Activated T-cell treated with anti-CD3 and anti-CD28 coated beads, Interleukin-2, amount 50 U/mL, for 4 hours (primary cell): ENCODE measurements at regions not wholly inside any gene's neighbourhood (a gene's known extent, or its start where the extent isn't known, plus 50 kb on each side); places are given as distances from the start of the nearest gene placed in this dataset.
"Not testable (repeated sequence)": the region's sequence is repeated elsewhere in the genome, so short reads cannot be mapped to it uniquely, and the experiment has no call there.

Source experiments
- ATAC-seq, 2 donors: fragments of 200-7000 bp; cut with Tn5 transposase; one replicate each; pipeline ENCODE4 v1.10.0; 2021
- DNase-seq: peaks from one replicate; pipeline ENCODE4 v3.0.0-alpha.2; 2020
- H3K27me3 Mint-ChIP-seq: one replicate; pipeline ENCODE4 v1.8.0; 2021; ENCODE audit warnings: low read depth, mixed read lengths
- H3K36me3 Mint-ChIP-seq: one replicate; pipeline ENCODE4 v1.8.0; 2022; ENCODE audit warnings: mixed read lengths; ENCODE audit not compliant: insufficient read depth
- H3K4me1 Mint-ChIP-seq: one replicate; pipeline ENCODE4 v1.8.0; 2021; ENCODE audit warnings: low read depth, mixed read lengths
- H3K4me3 Mint-ChIP-seq: one replicate; pipeline ENCODE4 v1.8.0; 2021; ENCODE audit warnings: mild to moderate bottlenecking, moderate library complexity, mixed read lengths
- H3K9me3 Mint-ChIP-seq: one replicate; pipeline ENCODE4 v1.8.0; 2021; ENCODE audit warnings: mixed read lengths

- Mint-ChIP-seq H3K9me3 (no peaks in the 10 kb centered on the region), H3K36me3 (no peaks in the 10 kb centered on the region), H3K4me1 (no peaks in the 10 kb centered on the region), H3K4me3 (no peak overlapping the region), H3K27me3 (no peaks in the 10 kb centered on the region)
- ATAC-seq = no peak
- DNase-seq = no peak
These were observed 326.9 kb upstream of the AGA start for GRCh38 chr4:177769155-177769554.

GRCh38 chr4:177770776-177771175 lies 328.5 kb upstream of the AGA start:
- Mint-ChIP-seq H3K9me3 (no peaks in the 10 kb centered on the region), H3K27me3 (no peaks in the 10 kb centered on the region), H3K4me3 (no peak overlapping the region), H3K4me1 (no peaks in the 10 kb centered on the region), H3K36me3 (no peaks in the 10 kb centered on the region)
- DNase-seq = no peak
- no peak for ATAC-seq

GRCh38 chr4:177771645-177772044 lies 329.4 kb upstream of the AGA start:
- H3K4me1 Mint-ChIP-seq = no peaks in the 10 kb centered on the region

GRCh38 chr4:177778623-177779022 lies 336.4 kb upstream of the AGA start:
- H3K36me3 Mint-ChIP-seq = no peaks in the 10 kb centered on the region
- no peaks in the 10 kb centered on the region for H3K4me1 Mint-ChIP-seq
- H3K27me3 Mint-ChIP-seq = no peaks in the 10 kb centered on the region
- no peak overlapping the region for H3K4me3 Mint-ChIP-seq
- H3K9me3 Mint-ChIP-seq = no peaks in the 10 kb centered on the region
- no peak for DNase-seq
- ATAC-seq = no peak

More at GRCh38 chr4:177771645-177772044, 329.4 kb upstream of the AGA start:
- DNase-seq (no peak), ATAC-seq (no peak)
- no peaks in the 10 kb centered on the region for H3K36me3 Mint-ChIP-seq
- H3K9me3 Mint-ChIP-seq = no peaks in the 10 kb centered on the region
- H3K27me3 Mint-ChIP-seq = no peaks in the 10 kb centered on the region
- no peak overlapping the region for H3K4me3 Mint-ChIP-seq

GRCh38 chr4:177785000-177785399 lies 342.8 kb upstream of the AGA start:
- Mint-ChIP-seq H3K4me1 (no peaks in the 10 kb centered on the region), H3K36me3 (no peaks in the 10 kb centered on the region), H3K4me3 (no peak overlapping the region), H3K27me3 (no peaks in the 10 kb centered on the region), H3K9me3 (no peaks in the 10 kb centered on the region)
- ATAC-seq (no peak), DNase-seq (no peak)

GRCh38 chr4:177789610-177790009 lies 347.4 kb upstream of the AGA start:
- Mint-ChIP-seq H3K9me3 (peaks cover 4% of the 10 kb centered on the region), H3K36me3 (no peaks in the 10 kb centered on the region), H3K4me1 (no peaks in the 10 kb centered on the region), H3K27me3 (no peaks in the 10 kb centered on the region), H3K4me3 (no peak overlapping the region)
- ATAC-seq = no peak
- no peak for DNase-seq

GRCh38 chr4:177791188-177791587 lies 349.0 kb upstream of the AGA start:
- no peaks in the 10 kb centered on the region for H3K27me3 Mint-ChIP-seq
- H3K4me1 Mint-ChIP-seq = no peaks in the 10 kb centered on the region
- no peaks in the 10 kb centered on the region for H3K36me3 Mint-ChIP-seq
- no peak for ATAC-seq
- H3K9me3 Mint-ChIP-seq = peaks cover 4% of the 10 kb centered on the region
- H3K4me3 Mint-ChIP-seq = no peak overlapping the region
- no peak for DNase-seq

- Mint-ChIP-seq H3K27me3 (no peaks in the 10 kb centered on the region), H3K4me3 (no peak overlapping the region), H3K36me3 (no peaks in the 10 kb centered on the region), H3K9me3 (peaks cover 4% of the 10 kb centered on the region), H3K4me1 (no peaks in the 10 kb centered on the region)
- ATAC-seq = no peak
- DNase-seq = no peak
These were observed 354.6 kb upstream of the AGA start for GRCh38 chr4:177796841-177797240.

- Mint-ChIP-seq H3K27me3 (no peaks in the 10 kb centered on the region), H3K36me3 (no peaks in the 10 kb centered on the region), H3K4me3 (no peak overlapping the region), H3K4me1 (no peaks in the 10 kb centered on the region), H3K9me3 (no peaks in the 10 kb centered on the region)
- ATAC-seq (no peak), DNase-seq (no peak)
These were observed 355.9 kb upstream of the AGA start for GRCh38 chr4:177798161-177798560.

GRCh38 chr4:177802162-177802561 lies 359.9 kb upstream of the AGA start:
- ATAC-seq (no peak), DNase-seq (no peak)
- H3K27me3 Mint-ChIP-seq = no peaks in the 10 kb centered on the region
- no peaks in the 10 kb centered on the region for H3K9me3 Mint-ChIP-seq
- no peaks in the 10 kb centered on the region for H3K4me1 Mint-ChIP-seq
- no peak overlapping the region for H3K4me3 Mint-ChIP-seq
- no peaks in the 10 kb centered on the region for H3K36me3 Mint-ChIP-seq

- no peak overlapping the region for H3K4me3 Mint-ChIP-seq
- DNase-seq (no peak), ATAC-seq (no peak)
- no peaks in the 10 kb centered on the region for H3K27me3 Mint-ChIP-seq
- no peaks in the 10 kb centered on the region for H3K9me3 Mint-ChIP-seq
- H3K36me3 Mint-ChIP-seq = no peaks in the 10 kb centered on the region
- H3K4me1 Mint-ChIP-seq = no peaks in the 10 kb centered on the region
These were observed 360.4 kb upstream of the AGA start for GRCh38 chr4:177802661-177803060.

- ATAC-seq = no peak
- Mint-ChIP-seq H3K27me3 (no peaks in the 10 kb centered on the region), H3K4me3 (no peak overlapping the region)
These were observed 360.9 kb upstream of the AGA start for GRCh38 chr4:177803151-177803550.

GRCh38 chr4:177809791-177810190 lies 367.6 kb upstream of the AGA start:
- Mint-ChIP-seq H3K4me1 (no peaks in the 10 kb centered on the region), H3K4me3 (no peak overlapping the region), H3K9me3 (no peaks in the 10 kb centered on the region), H3K36me3 (no peaks in the 10 kb centered on the region), H3K27me3 (no peaks in the 10 kb centered on the region)
- DNase-seq (no peak), ATAC-seq (no peak)

More at GRCh38 chr4:177803151-177803550, 360.9 kb upstream of the AGA start:
- DNase-seq = no peak
- Mint-ChIP-seq H3K9me3 (no peaks in the 10 kb centered on the region), H3K36me3 (no peaks in the 10 kb centered on the region), H3K4me1 (no peaks in the 10 kb centered on the region)

- Mint-ChIP-seq H3K27me3 (no peaks in the 10 kb centered on the region), H3K36me3 (no peaks in the 10 kb centered on the region), H3K4me3 (no peak overlapping the region), H3K4me1 (no peaks in the 10 kb centered on the region), H3K9me3 (no peaks in the 10 kb centered on the region)
- no peak for ATAC-seq
- no peak for DNase-seq
These were observed 368.0 kb upstream of the AGA start for GRCh38 chr4:177810220-177810619.

- H3K9me3 Mint-ChIP-seq, H3K4me1 Mint-ChIP-seq, ATAC-seq, DNase-seq, H3K4me3 Mint-ChIP-seq, H3K36me3 Mint-ChIP-seq, H3K27me3 Mint-ChIP-seq: not testable (repeated sequence)
These were observed 376.2 kb upstream of the AGA start for GRCh38 chr4:177818392-177818791.

- Mint-ChIP-seq H3K9me3 (peaks cover 4% of the 10 kb centered on the region), H3K4me3 (no peak overlapping the region), H3K36me3 (no peaks in the 10 kb centered on the region), H3K4me1 (no peaks in the 10 kb centered on the region), H3K27me3 (no peaks in the 10 kb centered on the region)
- ATAC-seq = no peak
- no peak for DNase-seq
These were observed 384.7 kb upstream of the AGA start for GRCh38 chr4:177826973-177827372.
